ENCODE measurements at regions not wholly inside any gene's neighbourhood (a gene's known extent, or its start where the extent isn't known, plus 50 kb on each side); places are given as distances from the start of the nearest gene placed in this dataset.

- TF ChIP-seq CTCF (IDR thresholded peaks at IDR 0.05) (no peak), POLR2A (IDR thresholded peaks at IDR 0.05) (no peak)
Observed at GRCh38 chr10:89829887-89830269, 128.5 kb downstream of the KIF20B start.

Measured in adrenal gland (tissue), 5 donors.